ENCODE measurements at regions not wholly inside any gene's neighbourhood (a gene's known extent, or its start where the extent isn't known, plus 50 kb on each side); places are given as distances from the start of the nearest gene placed in this dataset.

- TF ChIP-seq MXD4 (CRISPR knock-in tag; IDR thresholded peaks at IDR 0.05): no peak
- TF ChIP-seq PHF8 (CRISPR knock-in tag; IDR thresholded peaks at IDR 0.05): no peak
- TF ChIP-seq SP1 (IDR thresholded peaks at IDR 0.05): no peak
- TF ChIP-seq SP1 (CRISPR knock-in tag; IDR thresholded peaks at IDR 0.05): no peak
- no peak for TF ChIP-seq ETV6 (CRISPR knock-in tag; conservative IDR thresholded peaks at IDR 0.05)
Measured at GRCh38 chr3:102336130-102336529, 98.7 kb upstream of the ZPLD1 start.
